Neutrophil (primary cell): ENCODE measurements at regions not wholly inside any gene's neighbourhood (a gene's known extent, or its start where the extent isn't known, plus 50 kb on each side); places are given as distances from the start of the nearest gene placed in this dataset.

Experiments used
- H3K27ac ChIP-seq: fragments of 200-600 bp; sonication (generic); 2 replicates; pipeline ENCODE4 v1.5.1; 2016; ENCODE audit warnings: mild to moderate bottlenecking, moderate library complexity
- H3K27me3 ChIP-seq: fragments of 200-600 bp; sonication (generic); 2 replicates; pipeline ENCODE4 v1.6.0; 2016; ENCODE audit warnings: mild to moderate bottlenecking
- H3K36me3 ChIP-seq: fragments of 200-600 bp; sonication (generic); 2 replicates; pipeline ENCODE4 v1.5.1; 2017
- H3K4me1 ChIP-seq, 2 experiments: fragments of 200-600 bp in 1 of 2; sonication (generic) in 1 of 2; 1 replicate in 1 of 2; 2 replicates in 1 of 2; pipeline versions ENCODE4 v1.5.1 to v1.6.1; 2013 to 2016; ENCODE audit warnings: low read depth in 1 of 2, low read length in 1 of 2, mild to moderate bottlenecking in 1 of 2, moderate library complexity in 1 of 2; ENCODE audit not compliant: control insufficient read depth in 1 of 2, insufficient read depth in 1 of 2
- H3K4me3 ChIP-seq, 2 experiments: fragments of 200-600 bp in 1 of 2; sonication (generic) in 1 of 2; 1 replicate in 1 of 2; 2 replicates in 1 of 2; pipeline ENCODE4 v1.5.1; 2013 to 2016; ENCODE audit warnings: low read depth in 1 of 2, low read length in 1 of 2, mild to moderate bottlenecking in 1 of 2, moderate library complexity in 1 of 2
- H3K9me3 ChIP-seq: fragments of 200-600 bp; sonication (generic); 2 replicates; pipeline ENCODE4 v1.5.1; 2016
- TF ChIP-seq, protein P1 (sequence below): fragments of 200-600 bp; sonication (generic); IDR thresholded peaks from 2 replicates; pipeline ENCODE4 v1.5.1; 2016; ENCODE audit warnings: antibody characterized with exemption

DNA sequence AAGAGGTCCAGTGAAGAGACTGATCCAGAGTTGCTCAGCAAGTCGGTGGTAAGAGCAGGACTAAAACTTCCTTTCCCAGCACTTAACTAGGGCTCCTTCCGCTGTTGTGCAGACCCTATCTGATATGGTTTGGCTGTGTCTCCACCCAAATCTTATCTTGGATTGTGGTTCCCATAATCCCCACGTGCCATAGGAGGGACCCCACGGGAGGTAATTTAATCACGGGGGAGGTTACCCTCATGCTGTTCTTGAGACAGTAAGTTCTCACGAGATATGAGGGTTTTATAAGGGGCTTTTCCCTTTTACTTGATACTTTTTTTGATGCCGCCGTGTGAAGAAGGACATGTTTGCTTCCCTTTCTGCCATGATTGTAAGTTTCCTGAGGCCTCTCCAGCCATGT, 221.9 kb upstream of the GLRA1 start:
- no peaks in the 10 kb centered on the region for H3K9me3 ChIP-seq
- H3K27me3 ChIP-seq: no peaks in the 10 kb centered on the region
- H3K4me1 ChIP-seq: no peaks in the 10 kb centered on the region
- H3K36me3 ChIP-seq: no peaks in the 10 kb centered on the region
- H3K4me3 ChIP-seq: no peak overlapping the region
- TF ChIP-seq, protein P1, sequence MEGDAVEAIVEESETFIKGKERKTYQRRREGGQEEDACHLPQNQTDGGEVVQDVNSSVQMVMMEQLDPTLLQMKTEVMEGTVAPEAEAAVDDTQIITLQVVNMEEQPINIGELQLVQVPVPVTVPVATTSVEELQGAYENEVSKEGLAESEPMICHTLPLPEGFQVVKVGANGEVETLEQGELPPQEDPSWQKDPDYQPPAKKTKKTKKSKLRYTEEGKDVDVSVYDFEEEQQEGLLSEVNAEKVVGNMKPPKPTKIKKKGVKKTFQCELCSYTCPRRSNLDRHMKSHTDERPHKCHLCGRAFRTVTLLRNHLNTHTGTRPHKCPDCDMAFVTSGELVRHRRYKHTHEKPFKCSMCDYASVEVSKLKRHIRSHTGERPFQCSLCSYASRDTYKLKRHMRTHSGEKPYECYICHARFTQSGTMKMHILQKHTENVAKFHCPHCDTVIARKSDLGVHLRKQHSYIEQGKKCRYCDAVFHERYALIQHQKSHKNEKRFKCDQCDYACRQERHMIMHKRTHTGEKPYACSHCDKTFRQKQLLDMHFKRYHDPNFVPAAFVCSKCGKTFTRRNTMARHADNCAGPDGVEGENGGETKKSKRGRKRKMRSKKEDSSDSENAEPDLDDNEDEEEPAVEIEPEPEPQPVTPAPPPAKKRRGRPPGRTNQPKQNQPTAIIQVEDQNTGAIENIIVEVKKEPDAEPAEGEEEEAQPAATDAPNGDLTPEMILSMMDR: no peak
- no peak overlapping the region for H3K27ac ChIP-seq

DNA sequence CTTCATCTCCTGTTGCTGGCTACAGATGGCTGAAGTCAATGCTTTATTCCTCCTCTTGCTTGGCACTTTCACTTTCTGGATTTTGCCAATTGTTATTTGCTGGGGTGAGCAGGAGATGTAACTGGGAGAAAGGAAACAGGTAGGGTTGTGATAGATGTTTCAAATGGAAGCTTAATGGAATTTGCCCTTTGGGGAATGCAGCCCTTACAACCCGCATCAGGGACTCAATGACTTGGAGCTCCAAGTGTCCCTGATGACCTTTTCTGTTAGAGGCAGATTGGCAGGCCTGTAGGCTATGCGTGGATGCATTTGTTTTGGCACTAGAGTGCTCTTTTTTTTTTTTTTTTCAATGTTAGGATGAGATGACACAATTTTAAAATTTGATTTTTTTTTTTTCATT, 219.9 kb upstream of the GLRA1 start:
- Histone ChIP-seq H3K27ac (no peak overlapping the region), H3K36me3 (no peaks in the 10 kb centered on the region), H3K4me3 (no peak overlapping the region), H3K9me3 (no peaks in the 10 kb centered on the region), H3K27me3 (no peaks in the 10 kb centered on the region), H3K4me1 (no peaks in the 10 kb centered on the region)
- TF ChIP-seq, protein P1: no peak

DNA sequence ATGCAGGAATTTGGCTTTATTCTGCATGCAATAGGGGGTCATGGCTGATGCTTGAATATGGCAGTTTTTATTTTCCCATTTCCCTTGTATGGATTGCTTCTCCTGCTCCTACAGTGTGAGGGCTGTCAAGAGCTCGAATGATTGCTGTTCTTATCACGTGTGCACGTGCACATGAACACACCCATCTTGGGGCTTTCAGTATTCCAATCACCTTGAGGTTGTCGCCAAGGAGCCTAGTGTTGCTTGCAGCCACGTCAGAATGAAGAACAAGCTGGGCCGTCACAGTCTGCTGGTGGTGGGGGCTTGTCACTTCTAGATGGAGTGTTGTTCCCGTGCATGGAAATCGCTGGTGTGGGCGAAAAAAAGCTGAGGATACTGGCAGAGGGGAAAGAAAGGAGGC, 219.4 kb upstream of the GLRA1 start:
- TF ChIP-seq, protein P1: no peak
- no peak overlapping the region for H3K4me3 ChIP-seq
- no peaks in the 10 kb centered on the region for H3K4me1 ChIP-seq
- H3K36me3 ChIP-seq: no peaks in the 10 kb centered on the region
- H3K9me3 ChIP-seq: no peaks in the 10 kb centered on the region
- H3K27me3 ChIP-seq: no peaks in the 10 kb centered on the region
- H3K27ac ChIP-seq: no peak overlapping the region

DNA sequence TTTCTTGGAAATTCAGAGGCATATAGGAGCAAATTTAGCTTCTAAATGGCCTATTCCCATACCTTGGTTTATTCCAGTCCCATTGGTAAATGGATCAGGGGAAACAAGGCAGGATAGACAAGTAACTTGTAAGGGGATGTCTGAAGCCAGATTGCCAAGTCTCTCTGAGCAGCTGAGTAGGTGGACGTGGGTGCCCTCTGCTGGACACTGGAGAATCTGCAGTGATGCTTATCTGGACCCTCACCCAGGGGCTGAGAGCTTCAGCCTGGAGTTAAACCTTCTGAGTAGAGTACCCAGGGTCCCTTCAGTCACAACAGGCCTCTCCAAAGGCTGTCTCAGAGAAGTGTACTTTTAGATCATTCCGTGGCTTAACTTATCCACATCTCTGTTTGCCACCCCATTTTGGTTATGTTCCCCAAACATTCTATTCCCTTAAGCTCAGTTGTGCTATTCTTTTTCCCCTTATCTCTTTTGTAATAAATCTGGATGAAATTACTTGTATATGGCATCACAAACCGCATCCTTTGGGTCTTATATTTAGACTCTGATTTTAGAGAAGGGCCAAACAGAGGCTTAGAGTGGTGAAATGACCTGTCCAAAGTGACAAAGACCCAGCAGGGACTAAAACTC, 218.3 kb upstream of the GLRA1 start:
- Histone ChIP-seq H3K36me3 (no peaks in the 10 kb centered on the region), H3K27ac (no peak overlapping the region), H3K4me3 (no peak overlapping the region), H3K4me1 (no peaks in the 10 kb centered on the region), H3K9me3 (no peaks in the 10 kb centered on the region), H3K27me3 (no peaks in the 10 kb centered on the region)
- TF ChIP-seq, protein P1: peak; percentile 40

DNA sequence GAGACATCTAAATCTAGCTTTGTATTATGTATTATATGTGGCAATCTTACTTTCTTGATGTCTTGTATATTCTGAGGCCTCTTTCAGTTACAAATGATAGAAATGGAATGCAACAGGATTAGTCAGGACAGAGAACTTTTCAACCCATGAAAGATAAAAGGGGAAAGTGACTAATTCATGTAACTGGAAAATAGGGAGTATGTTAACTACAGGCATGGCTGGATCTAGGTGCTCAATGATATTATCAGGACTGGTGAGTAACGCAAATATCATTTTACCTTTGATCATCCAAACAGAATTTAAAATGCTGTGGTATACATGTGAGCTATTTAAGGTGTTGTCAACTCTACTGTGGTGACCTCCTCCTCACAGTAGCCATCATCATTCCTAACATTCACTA, 215.7 kb upstream of the GLRA1 start:
- no peaks in the 10 kb centered on the region for H3K27me3 ChIP-seq
- H3K27ac ChIP-seq: no peak overlapping the region
- H3K36me3 ChIP-seq: no peaks in the 10 kb centered on the region
- H3K4me3 ChIP-seq: no peak overlapping the region
- no peaks in the 10 kb centered on the region for H3K4me1 ChIP-seq
- TF ChIP-seq, protein P1: no peak
- no peaks in the 10 kb centered on the region for H3K9me3 ChIP-seq

DNA sequence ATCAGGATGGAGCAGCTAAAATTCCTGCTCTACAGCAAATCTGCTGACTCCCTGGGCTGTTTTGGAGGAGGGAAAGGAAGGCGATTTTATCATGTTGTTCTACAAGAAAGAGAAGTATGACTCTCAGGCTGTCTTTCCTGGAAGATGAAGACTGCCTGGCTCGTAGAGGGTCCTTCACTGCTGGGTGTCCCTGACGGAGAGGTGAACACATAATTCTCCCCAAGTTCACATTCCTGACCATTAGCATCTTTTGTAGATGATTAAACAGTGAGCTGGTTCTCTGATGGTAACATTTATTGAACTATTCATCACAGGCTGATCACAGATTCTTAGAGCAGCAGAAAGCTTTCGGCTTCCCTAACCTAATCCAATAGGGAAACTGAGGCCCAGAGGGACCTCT, 212.4 kb upstream of the GLRA1 start:
- Histone ChIP-seq H3K27me3 (no peaks in the 10 kb centered on the region), H3K4me1 (no peaks in the 10 kb centered on the region), H3K4me3 (no peak overlapping the region), H3K9me3 (no peaks in the 10 kb centered on the region), H3K36me3 (no peaks in the 10 kb centered on the region), H3K27ac (no peak overlapping the region)
- TF ChIP-seq, protein P1: no peak
